ENCODE measurements at regions not wholly inside any gene's neighbourhood (a gene's known extent, or its start where the extent isn't known, plus 50 kb on each side); places are given as distances from the start of the nearest gene placed in this dataset.

DNA sequence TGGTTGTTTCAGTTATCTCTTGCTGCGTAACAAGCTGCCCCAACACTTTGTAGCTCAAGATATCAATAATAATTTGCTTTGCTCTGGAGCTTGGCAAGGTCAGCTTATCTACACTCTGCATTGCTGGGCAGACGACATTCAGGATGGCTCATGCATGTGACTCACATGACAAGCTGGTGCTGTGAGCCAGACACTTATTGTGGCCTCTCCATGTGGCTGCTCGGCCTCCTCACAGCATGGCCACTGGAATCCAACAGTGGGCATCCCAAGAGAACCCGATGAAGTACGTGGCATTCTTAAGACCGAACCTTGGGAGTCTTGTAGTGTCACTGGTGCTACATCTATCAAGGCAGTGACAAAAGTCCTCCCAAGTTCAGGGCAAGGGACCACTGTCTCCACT is 94.2 kb upstream of the MVB12B start:
- H3K4me3 ChIP-seq (ENCODE audit: low read length): no peak overlapping the region
- TF ChIP-seq, protein P1, sequence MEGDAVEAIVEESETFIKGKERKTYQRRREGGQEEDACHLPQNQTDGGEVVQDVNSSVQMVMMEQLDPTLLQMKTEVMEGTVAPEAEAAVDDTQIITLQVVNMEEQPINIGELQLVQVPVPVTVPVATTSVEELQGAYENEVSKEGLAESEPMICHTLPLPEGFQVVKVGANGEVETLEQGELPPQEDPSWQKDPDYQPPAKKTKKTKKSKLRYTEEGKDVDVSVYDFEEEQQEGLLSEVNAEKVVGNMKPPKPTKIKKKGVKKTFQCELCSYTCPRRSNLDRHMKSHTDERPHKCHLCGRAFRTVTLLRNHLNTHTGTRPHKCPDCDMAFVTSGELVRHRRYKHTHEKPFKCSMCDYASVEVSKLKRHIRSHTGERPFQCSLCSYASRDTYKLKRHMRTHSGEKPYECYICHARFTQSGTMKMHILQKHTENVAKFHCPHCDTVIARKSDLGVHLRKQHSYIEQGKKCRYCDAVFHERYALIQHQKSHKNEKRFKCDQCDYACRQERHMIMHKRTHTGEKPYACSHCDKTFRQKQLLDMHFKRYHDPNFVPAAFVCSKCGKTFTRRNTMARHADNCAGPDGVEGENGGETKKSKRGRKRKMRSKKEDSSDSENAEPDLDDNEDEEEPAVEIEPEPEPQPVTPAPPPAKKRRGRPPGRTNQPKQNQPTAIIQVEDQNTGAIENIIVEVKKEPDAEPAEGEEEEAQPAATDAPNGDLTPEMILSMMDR (IDR thresholded peaks at IDR 0.05; ENCODE audit: insufficient read depth, low read depth, low read length, missing control alignments): no peak
- peak; percentile 18 for DNase-seq (ENCODE audit: low read depth)

DNA sequence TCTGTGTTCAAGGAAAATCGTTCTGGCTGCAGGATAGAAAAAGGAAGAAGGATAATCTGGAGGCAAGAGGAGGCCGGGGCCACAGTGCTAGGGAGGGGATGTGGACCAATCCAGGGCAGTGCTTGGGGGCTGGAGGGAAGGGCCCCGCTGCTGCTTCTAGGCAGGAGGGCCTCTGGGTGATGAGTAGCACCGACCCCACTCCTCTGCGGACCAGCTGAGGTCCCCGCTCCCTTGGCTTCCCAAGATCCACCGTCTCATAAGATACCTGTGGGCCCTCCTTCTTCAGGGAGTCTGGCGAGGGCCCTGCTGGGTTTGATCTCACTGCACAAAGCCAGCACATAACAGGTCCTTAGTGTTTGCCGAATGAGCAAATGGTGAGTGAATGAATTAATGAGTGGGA is 93.5 kb upstream of the MVB12B start:
- no peak for DNase-seq (ENCODE audit: low read depth)
- H3K4me3 ChIP-seq (ENCODE audit: low read length): no peak overlapping the region
- TF ChIP-seq, protein P1 (IDR thresholded peaks at IDR 0.05; ENCODE audit: insufficient read depth, low read depth, low read length, missing control alignments): no peak

DNA sequence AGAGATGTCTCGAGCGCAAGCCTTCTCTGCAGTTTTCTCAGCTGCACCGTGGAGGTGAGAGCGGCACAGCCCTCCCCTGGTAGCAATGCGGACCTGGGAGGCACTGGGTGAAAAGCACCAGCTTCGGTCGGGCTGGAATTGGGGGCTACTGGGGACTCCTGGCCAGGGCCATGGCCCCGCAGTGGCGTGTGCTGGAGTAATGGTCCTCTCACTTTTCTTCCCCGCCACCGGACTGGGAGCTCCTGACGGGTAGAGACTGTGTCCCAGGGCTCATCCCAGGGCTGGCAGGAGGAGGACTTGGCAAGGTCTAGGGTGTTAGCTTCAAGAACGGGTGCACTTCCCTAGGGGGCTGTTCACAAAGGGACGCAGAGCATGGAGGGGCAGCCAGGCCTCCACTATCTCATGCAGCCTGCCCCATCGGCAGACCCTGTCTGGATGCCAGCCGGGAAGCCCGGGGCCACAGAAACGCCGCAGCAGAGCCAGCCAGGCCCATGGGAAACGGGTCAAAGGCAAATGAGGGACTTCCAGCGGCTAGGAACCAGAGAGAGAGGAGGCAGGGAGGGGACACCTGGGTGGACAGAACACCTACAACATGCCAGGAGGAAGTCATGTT is 92.6 kb upstream of the MVB12B start:
- TF ChIP-seq, protein P1 (IDR thresholded peaks at IDR 0.05; ENCODE audit: insufficient read depth, low read depth, low read length, missing control alignments): no peak
- H3K4me3 ChIP-seq (ENCODE audit: low read length): no peak overlapping the region
- no peak for DNase-seq (ENCODE audit: low read depth)

DNA sequence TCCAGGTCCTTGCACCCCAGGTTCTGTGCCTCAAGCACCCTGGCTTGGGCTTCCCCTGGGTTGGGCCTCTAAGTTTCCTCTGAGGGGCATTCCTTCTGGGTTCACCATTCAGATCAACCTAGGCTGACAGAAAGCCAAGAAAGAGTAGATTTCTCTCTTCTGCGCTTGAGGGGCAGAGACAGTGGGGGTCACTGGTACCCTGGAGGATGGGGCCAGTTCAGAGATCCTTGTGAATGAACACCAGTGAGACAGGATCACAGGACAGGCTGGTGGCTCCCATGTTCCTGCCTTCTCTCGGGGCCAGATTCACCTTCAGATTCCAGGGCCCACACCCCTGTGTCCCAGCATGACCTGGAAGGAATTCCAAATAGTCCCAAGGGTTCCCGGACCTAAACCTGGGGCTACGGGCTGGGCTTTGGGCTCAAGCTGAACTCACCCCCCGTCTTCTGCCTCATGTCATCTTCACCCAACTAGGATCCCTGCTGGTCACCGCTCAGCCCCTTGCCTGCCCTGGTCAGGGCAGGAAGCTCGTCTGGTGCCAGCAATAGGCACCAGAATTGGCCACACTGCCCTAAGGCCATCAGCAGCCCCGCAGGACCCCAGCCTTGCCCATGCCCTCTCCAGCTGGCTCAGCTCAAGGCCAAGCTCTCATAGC is 91.8 kb upstream of the MVB12B start:
- TF ChIP-seq, protein P1 (IDR thresholded peaks at IDR 0.05; ENCODE audit: insufficient read depth, low read depth, low read length, missing control alignments): no peak

DNA sequence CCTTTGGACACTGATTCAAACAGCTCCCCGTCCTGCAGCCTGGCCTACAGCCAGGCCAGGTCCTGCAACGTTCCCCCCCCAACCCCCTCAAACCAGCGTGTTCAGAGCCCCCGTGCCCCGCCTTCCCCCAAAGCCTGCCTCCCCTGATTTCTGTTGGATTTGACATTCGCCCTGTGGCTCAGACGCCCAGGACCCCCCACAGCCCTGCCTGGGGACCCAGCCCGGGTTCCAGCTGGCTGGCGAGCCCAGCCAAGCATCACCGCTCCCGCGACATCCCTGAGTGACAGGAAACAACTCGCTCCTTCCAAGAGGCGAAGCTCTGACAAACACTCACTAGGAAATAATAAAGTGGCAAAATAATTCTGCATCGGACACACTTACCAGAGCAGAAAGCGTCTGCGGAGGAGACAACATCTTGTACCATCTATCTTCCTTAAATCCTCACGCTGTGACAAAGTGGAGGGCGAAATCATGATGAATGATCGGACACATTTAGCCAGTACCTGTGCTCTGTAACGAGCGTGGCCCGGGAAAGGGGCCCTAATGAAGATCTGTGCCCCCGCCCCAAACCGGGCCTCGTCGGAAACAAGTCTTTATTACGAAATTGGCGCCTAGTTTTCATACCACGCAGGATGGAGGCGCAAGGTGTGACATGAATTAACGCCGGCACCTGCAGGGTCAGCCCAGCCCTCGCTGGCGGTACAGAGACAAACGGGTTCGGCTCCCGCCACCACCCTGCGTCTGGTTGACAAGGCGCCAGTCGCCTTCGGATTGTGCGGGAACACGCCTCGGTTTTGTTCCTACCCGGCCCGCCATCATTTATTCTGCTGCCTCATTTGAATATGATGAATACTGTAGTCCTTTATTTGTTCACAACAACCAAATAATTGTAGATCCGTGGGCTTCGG is 91.0 kb upstream of the MVB12B start:
- TF ChIP-seq, protein P1 (IDR thresholded peaks at IDR 0.05; ENCODE audit: insufficient read depth, low read depth, low read length, missing control alignments): no peak
- no peak for DNase-seq (ENCODE audit: low read depth)
- no peak overlapping the region for H3K4me3 ChIP-seq (ENCODE audit: low read length)

More for the DNA sequence above, 91.8 kb upstream of the MVB12B start:
- H3K4me3 ChIP-seq (ENCODE audit: low read length): no peak overlapping the region
- no peak for DNase-seq (ENCODE audit: low read depth)

DNA sequence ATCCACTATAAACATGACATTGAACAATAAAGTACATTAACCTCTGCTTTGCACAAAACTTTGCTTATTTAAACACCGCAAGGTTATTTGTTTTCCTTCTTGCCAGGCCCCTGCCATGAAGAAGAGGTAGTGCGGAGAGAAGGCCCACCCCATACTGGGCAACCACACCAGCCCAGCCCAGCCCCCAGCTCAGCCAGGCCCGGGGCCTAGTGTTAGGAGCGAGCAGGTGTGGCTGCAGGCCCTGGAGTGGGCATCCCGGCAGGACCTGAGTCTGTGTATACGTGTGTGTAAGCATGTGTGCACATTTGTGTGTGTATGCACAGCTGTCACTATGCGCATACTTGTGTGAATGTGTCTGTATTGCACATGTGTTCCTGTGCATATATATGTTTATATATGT is 90.4 kb upstream of the MVB12B start:
- no peak overlapping the region for H3K4me3 ChIP-seq (ENCODE audit: low read length)
- DNase-seq (ENCODE audit: low read depth): no peak
- TF ChIP-seq, protein P1 (IDR thresholded peaks at IDR 0.05; ENCODE audit: insufficient read depth, low read depth, low read length, missing control alignments): no peak

All from epithelial cell of esophagus (primary cell).